Lower leg skin (tissue), 4 donors: ENCODE measurements at regions not wholly inside any gene's neighbourhood (a gene's known extent, or its start where the extent isn't known, plus 50 kb on each side); places are given as distances from the start of the nearest gene placed in this dataset.

Experiments used
- DNase-seq, 2 donors: peaks; one replicate each; pipeline ENCODE4 v3.0.0-alpha.2; 2019; ENCODE audit warnings: low spot score in 2 of 2
- H3K4me3 ChIP-seq: fragments of 200-600 bp; sonication (generic); 2 replicates; pipeline ENCODE4 v1.5.1; 2017; ENCODE audit warnings: mild to moderate bottlenecking, low read depth; ENCODE audit not compliant: poor library complexity, severe bottlenecking
- CTCF ChIP-seq, 3 donors: fragments of 450-650 bp; IDR thresholded peaks; one replicate each; pipeline ENCODE4 v1.5.1; 2016; ENCODE audit warnings: antibody characterized with exemption in 3 of 3, mild to moderate bottlenecking in 3 of 3, moderate library complexity in 2 of 3
- POLR2A ChIP-seq, 2 donors: fragments of 450-650 bp; IDR thresholded peaks; one replicate each; pipeline ENCODE4 v1.6.1; 2016 to 2017; ENCODE audit warnings: antibody characterized with exemption in 2 of 2, mild to moderate bottlenecking in 1 of 2, moderate library complexity in 1 of 2
- WGBS, 2 donors: methylation state at CpG; one replicate each; pipeline ENCODE4 v1.1.5; 2018; 5-methylcytosine and 5-hydroxymethylcytosine counted together
- intact Hi-C: fragments of 100-400 bp; cut with DNase I; formaldehyde crosslinking; loops from one replicate; pipeline ENCODE4 v1.15.0; 2023; ENCODE audit warnings: low total_unique reads

GRCh38 chr1:82562448-82562847 lies 761.7 kb downstream of the ADGRL2 start:
- H3K4me3 ChIP-seq, result no peak overlapping the region
- intact Hi-C loops, result no loop called here
- TF ChIP-seq CTCF (IDR thresholded peaks at IDR 0.05) (no peak), POLR2A (IDR thresholded peaks at IDR 0.05) (no peak)
- DNase-seq, result no peak
- WGBS, 2 donors, result 59 to 67% methylated on average over 2 of the region's 2 CpGs

GRCh38 chr1:82560566-82560965 lies 759.8 kb downstream of the ADGRL2 start:
- no peak for DNase-seq
- H3K4me3 ChIP-seq, result no peak overlapping the region
- no peak for TF ChIP-seq CTCF (IDR thresholded peaks at IDR 0.05)
- TF ChIP-seq POLR2A (IDR thresholded peaks at IDR 0.05), result no peak
- intact Hi-C loops, result no loop called here

GRCh38 chr1:82555501-82555900 lies 754.8 kb downstream of the ADGRL2 start:
- no peak overlapping the region for H3K4me3 ChIP-seq
- 0 to 41% methylated on average over 1 of the region's 1 CpG for WGBS, 2 donors
- intact Hi-C loops, result no loop called here
- DNase-seq, result no peak
- no peak for TF ChIP-seq CTCF (IDR thresholded peaks at IDR 0.05)
- no peak for TF ChIP-seq POLR2A (IDR thresholded peaks at IDR 0.05)

GRCh38 chr1:82549841-82550240 lies 749.1 kb downstream of the ADGRL2 start:
- no peak overlapping the region for H3K4me3 ChIP-seq
- 47 to 54% methylated on average over 4 of the region's 4 CpGs for WGBS, 2 donors
- DNase-seq, result no peak
- TF ChIP-seq POLR2A (IDR thresholded peaks at IDR 0.05), result no peak
- no peak for TF ChIP-seq CTCF (IDR thresholded peaks at IDR 0.05)
- intact Hi-C loops, result no loop called here

- no peak for DNase-seq
- intact Hi-C loops, result no loop called here
- TF ChIP-seq CTCF (IDR thresholded peaks at IDR 0.05) (no peak), POLR2A (IDR thresholded peaks at IDR 0.05) (no peak)
- H3K4me3 ChIP-seq, result no peak overlapping the region
Observed at GRCh38 chr1:82542766-82543165, 742.0 kb downstream of the ADGRL2 start.

- no peak for TF ChIP-seq CTCF (IDR thresholded peaks at IDR 0.05)
- no peak for TF ChIP-seq POLR2A (IDR thresholded peaks at IDR 0.05)
- WGBS, 2 donors, result 92 to 97% methylated on average over 4 of the region's 4 CpGs
- intact Hi-C loops, result no loop called here
- H3K4me3 ChIP-seq, result no peak overlapping the region
- DNase-seq, result no peak
Observed at GRCh38 chr1:82542141-82542540, 741.4 kb downstream of the ADGRL2 start.
